C4-2B (cell line): ENCODE measurements at regions not wholly inside any gene's neighbourhood (a gene's known extent, or its start where the extent isn't known, plus 50 kb on each side); places are given as distances from the start of the nearest gene placed in this dataset.

Source experiments
- CTCF ChIP-seq: fragments of 450-650 bp; conservative IDR thresholded peaks from 2 replicates; pipeline ENCODE4 v1.5.1; 2017; ENCODE audit warnings: mild to moderate bottlenecking
- ZFX ChIP-seq: fragments of 450-650 bp; IDR thresholded peaks from 2 replicates; pipeline ENCODE4 v1.6.1; 2017

- TF ChIP-seq ZFX (no peak), CTCF (no peak)
These were observed 140.0 kb upstream of the ST6GAL2 start for GRCh38 chr2:107025869-107026380.
